GM21515 (cell line): ENCODE measurements at regions not wholly inside any gene's neighbourhood (a gene's known extent, or its start where the extent isn't known, plus 50 kb on each side); places are given as distances from the start of the nearest gene placed in this dataset.
"Not testable (repeated sequence)": the region's sequence is repeated elsewhere in the genome, so short reads cannot be mapped to it uniquely, and the experiment has no call there.

Experiments
- ATAC-seq: cut with Tn5 transposase; IDR thresholded peaks from one replicate; pipeline ENCODE4 v1.9.1; 2021; ENCODE audit not compliant: unreplicated experiment

GRCh38 chr13:105904034-105904742 lies 631.3 kb downstream of the EFNB2 start:
- no peak for ATAC-seq

- no peak for ATAC-seq
Observed at GRCh38 chr13:105902396-105902795, 633.1 kb downstream of the EFNB2 start.

GRCh38 chr13:105897575-105897974 lies 637.9 kb downstream of the EFNB2 start:
- no peak for ATAC-seq

GRCh38 chr13:105894697-105895096 lies 640.8 kb downstream of the EFNB2 start:
- ATAC-seq, result no peak

- no peak for ATAC-seq
Observed at GRCh38 chr13:105890509-105890908, 645.0 kb downstream of the EFNB2 start.

GRCh38 chr13:105878119-105878700 lies 657.3 kb downstream of the EFNB2 start:
- no peak for ATAC-seq

GRCh38 chr13:105874814-105875213 lies 660.6 kb downstream of the EFNB2 start:
- ATAC-seq, result no peak

- ATAC-seq, result no peak
Observed at GRCh38 chr13:105871768-105872167, 663.7 kb downstream of the EFNB2 start.

- ATAC-seq, result no peak
Observed at GRCh38 chr13:105871326-105871725, 664.1 kb downstream of the EFNB2 start.

- ATAC-seq, result no peak
Observed at GRCh38 chr13:105863300-105863920, 672.1 kb downstream of the EFNB2 start.

- ATAC-seq, result no peak
Observed at GRCh38 chr13:105848494-105848893, 687.0 kb downstream of the EFNB2 start.

- no peak for ATAC-seq
Observed at GRCh38 chr13:105847527-105848291, 687.8 kb downstream of the EFNB2 start.

- no peak for ATAC-seq
Observed at GRCh38 chr13:105846923-105847322, 688.5 kb downstream of the EFNB2 start.

GRCh38 chr13:105841286-105841685 lies 694.2 kb downstream of the EFNB2 start:
- no peak for ATAC-seq

- ATAC-seq, result no peak
Observed at GRCh38 chr13:105838231-105838630, 697.2 kb downstream of the EFNB2 start.

- ATAC-seq, result not testable (repeated sequence)
Observed at GRCh38 chr13:105837295-105837694, 698.2 kb downstream of the EFNB2 start.

- ATAC-seq, result no peak
Observed at GRCh38 chr13:105830821-105831220, 704.6 kb downstream of the EFNB2 start.

GRCh38 chr13:105827111-105827809 lies 708.2 kb downstream of the EFNB2 start:
- ATAC-seq, result no peak

- no peak for ATAC-seq
Observed at GRCh38 chr13:105825071-105825470, 710.4 kb downstream of the EFNB2 start.

GRCh38 chr13:105821337-105821736 lies 714.1 kb downstream of the EFNB2 start:
- ATAC-seq, result no peak

- ATAC-seq, result no peak
Observed at GRCh38 chr13:105820415-105820814, 715.0 kb downstream of the EFNB2 start.
